Kidney (tissue), 13 donors: ENCODE measurements at regions not wholly inside any gene's neighbourhood (a gene's known extent, or its start where the extent isn't known, plus 50 kb on each side); places are given as distances from the start of the nearest gene placed in this dataset.
A peak's percentile ranks its signal among the peaks of the same experiment; 100 is the strongest.
"Not testable (repeated sequence)": the region's sequence is repeated elsewhere in the genome, so short reads cannot be mapped to it uniquely, and the experiment has no call there.

Experiments
- DNase-seq, 5 donors: peaks; one replicate each; pipeline ENCODE4 v3.0.0-alpha.2; 2013 to 2020
- FAIRE-seq: peaks from 2 replicates; lab custom pipeline; 2012; peaks lifted over from hg19 to GRCh38; lab: Jason Lieb, UNC
- H3K27ac ChIP-seq, 2 donors: one replicate each; pipeline ENCODE4 v1.7.0; 2013; ENCODE audit warnings: low read depth in 2 of 2, low read length in 2 of 2, inconsistent platforms in 1 of 2
- H3K27me3 ChIP-seq: one replicate; pipeline ENCODE4 v1.7.1; 2013; ENCODE audit warnings: low read length, inconsistent platforms; ENCODE audit not compliant: control insufficient read depth, insufficient read depth
- H3K36me3 ChIP-seq, 3 donors: one replicate each; pipeline versions ENCODE4 v1.7.0 to v1.7.1; 2013; ENCODE audit warnings: low read length in 3 of 3, control low read depth in 1 of 3, inconsistent platforms in 1 of 3; ENCODE audit not compliant: insufficient read depth in 3 of 3, control insufficient read depth in 2 of 3
- H3K4me1 ChIP-seq, 3 donors: one replicate each; pipeline versions ENCODE4 v1.7.0 to v1.7.1; 2013; ENCODE audit warnings: low read length in 3 of 3, inconsistent platforms in 1 of 3, low read depth in 1 of 3; ENCODE audit not compliant: control insufficient read depth in 2 of 3, insufficient read depth in 2 of 3
- H3K4me3 ChIP-seq, 3 donors: one replicate each; pipeline versions ENCODE4 v1.7.0 to v1.8.1; 2013; ENCODE audit warnings: low read length in 3 of 3, control low read depth in 1 of 3, inconsistent platforms in 1 of 3
- H3K9ac ChIP-seq, 3 donors: one replicate each; pipeline versions ENCODE4 v1.7.0 to v1.7.1; 2013; ENCODE audit warnings: low read length in 3 of 3, control low read depth in 1 of 3, inconsistent platforms in 1 of 3
- H3K9me3 ChIP-seq, 3 donors: one replicate each; pipeline versions ENCODE4 v1.7.0 to v1.7.1; 2013; ENCODE audit warnings: low read length in 3 of 3, control low read depth in 1 of 3, inconsistent platforms in 1 of 3; ENCODE audit not compliant: control insufficient read depth in 2 of 3, insufficient read depth in 1 of 3
- intact Hi-C: fragments of 100-400 bp; cut with DNase I; formaldehyde crosslinking; loops from one replicate; pipeline ENCODE4 v1.11.1; 2022
- TF ChIP-seq, protein P1 (sequence below): IDR thresholded peaks from 3 replicates; pipeline ENCODE4 v1.5.1; 2012; ENCODE audit warnings: mild to moderate bottlenecking, moderate library complexity, borderline replicate concordance; ENCODE audit not compliant: insufficient read depth; ENCODE audit errors: extremely low read depth
- donor health status: control.
- donor health status: control.
- donor health status: control.
- donor health status: control.
- donor health status: control.
- donor health status: DM: yes; HTN: yes; CAD: no.
- donor health status: Normal renal cell carcinoma (clear cell type).

DNA sequence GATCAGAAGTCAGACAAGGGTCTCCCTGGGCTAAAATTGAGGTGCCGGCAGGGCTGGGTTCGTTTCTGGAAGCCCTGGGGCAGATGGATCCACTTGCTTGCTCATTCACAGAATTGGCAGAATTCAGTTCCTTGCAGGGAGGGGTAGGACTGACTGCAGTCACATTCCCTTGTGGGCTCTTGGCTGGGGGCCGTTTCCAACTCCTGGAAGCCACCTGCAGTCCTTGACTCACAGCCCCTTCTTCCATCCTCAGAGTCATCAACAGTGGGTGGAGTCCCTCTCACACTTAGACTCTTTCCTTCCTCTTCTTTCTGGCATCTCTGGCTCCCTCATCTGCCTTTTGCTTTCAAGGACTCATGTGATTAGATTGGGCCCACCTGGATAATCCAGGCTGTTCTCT is 54.6 kb upstream of the NANOS1 start:
- Histone ChIP-seq H3K4me1 (no peaks in the 10 kb centered on the region), H3K27ac (no peak overlapping the region), H3K9me3 (peaks cover 0 to 9% (median 0%) of the 10 kb centered on the region in 3 donors), H3K36me3 (no peaks in the 10 kb centered on the region), H3K27me3 (no peaks in the 10 kb centered on the region), H3K9ac (no peak overlapping the region), H3K4me3 (no peak overlapping the region)
- TF ChIP-seq, protein P1, sequence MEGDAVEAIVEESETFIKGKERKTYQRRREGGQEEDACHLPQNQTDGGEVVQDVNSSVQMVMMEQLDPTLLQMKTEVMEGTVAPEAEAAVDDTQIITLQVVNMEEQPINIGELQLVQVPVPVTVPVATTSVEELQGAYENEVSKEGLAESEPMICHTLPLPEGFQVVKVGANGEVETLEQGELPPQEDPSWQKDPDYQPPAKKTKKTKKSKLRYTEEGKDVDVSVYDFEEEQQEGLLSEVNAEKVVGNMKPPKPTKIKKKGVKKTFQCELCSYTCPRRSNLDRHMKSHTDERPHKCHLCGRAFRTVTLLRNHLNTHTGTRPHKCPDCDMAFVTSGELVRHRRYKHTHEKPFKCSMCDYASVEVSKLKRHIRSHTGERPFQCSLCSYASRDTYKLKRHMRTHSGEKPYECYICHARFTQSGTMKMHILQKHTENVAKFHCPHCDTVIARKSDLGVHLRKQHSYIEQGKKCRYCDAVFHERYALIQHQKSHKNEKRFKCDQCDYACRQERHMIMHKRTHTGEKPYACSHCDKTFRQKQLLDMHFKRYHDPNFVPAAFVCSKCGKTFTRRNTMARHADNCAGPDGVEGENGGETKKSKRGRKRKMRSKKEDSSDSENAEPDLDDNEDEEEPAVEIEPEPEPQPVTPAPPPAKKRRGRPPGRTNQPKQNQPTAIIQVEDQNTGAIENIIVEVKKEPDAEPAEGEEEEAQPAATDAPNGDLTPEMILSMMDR = no peak
- intact Hi-C loops = no loop called here
- DNase-seq (peak in 1 of 5 donors; percentile 8), FAIRE-seq (no peak)

- intact Hi-C loops, H3K9me3 ChIP-seq, FAIRE-seq: not testable (repeated sequence)
Measured at GRCh38 chr10:118976219-118976618, 53.3 kb upstream of the NANOS1 start.

DNA sequence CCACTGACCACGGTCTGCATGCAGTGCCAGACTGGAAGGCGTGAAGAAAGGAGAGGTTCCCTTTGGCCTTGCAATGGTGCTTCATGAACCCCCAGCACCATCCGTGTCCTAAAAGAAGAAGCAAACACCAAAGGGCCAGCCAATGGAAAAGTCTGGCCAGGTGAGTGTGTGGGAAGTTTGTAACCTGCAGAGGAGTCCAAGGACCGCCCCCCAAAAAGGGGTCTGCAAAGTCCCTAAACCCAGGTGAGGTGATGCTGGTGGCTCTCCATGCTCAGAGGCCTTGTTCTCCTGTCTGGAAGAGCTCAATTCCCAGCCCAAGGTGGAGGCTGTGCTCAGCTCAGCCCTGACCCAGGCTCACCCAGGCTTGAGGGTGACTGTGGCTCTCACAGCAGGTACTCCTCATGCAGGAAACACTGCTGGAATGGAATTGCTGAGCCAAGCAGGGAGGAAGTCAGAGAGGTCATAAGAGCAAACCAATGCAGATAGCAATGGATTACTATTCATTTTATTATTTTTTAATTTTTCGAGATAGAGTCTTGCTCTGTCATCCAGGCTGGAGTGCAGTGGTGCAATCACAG is 52.4 kb upstream of the NANOS1 start:
- no peak overlapping the region for H3K9ac ChIP-seq
- H3K4me1 ChIP-seq = no peaks in the 10 kb centered on the region
- H3K27me3 ChIP-seq = no peaks in the 10 kb centered on the region
- TF ChIP-seq, protein P1 = no peak
- H3K9me3 ChIP-seq = peaks cover 0 to 9% (median 0%) of the 10 kb centered on the region in 3 donors
- H3K4me3 ChIP-seq = no peak overlapping the region
- H3K36me3 ChIP-seq = no peaks in the 10 kb centered on the region
- FAIRE-seq = no peak
- no peak for DNase-seq
- intact Hi-C loops = no loop called here
- no peak overlapping the region for H3K27ac ChIP-seq

More at GRCh38 chr10:118976219-118976618, 53.3 kb upstream of the NANOS1 start:
- not testable (repeated sequence) for DNase-seq, H3K9ac ChIP-seq, H3K4me3 ChIP-seq, H3K27ac ChIP-seq, H3K27me3 ChIP-seq, H3K36me3 ChIP-seq, H3K4me1 ChIP-seq

DNA sequence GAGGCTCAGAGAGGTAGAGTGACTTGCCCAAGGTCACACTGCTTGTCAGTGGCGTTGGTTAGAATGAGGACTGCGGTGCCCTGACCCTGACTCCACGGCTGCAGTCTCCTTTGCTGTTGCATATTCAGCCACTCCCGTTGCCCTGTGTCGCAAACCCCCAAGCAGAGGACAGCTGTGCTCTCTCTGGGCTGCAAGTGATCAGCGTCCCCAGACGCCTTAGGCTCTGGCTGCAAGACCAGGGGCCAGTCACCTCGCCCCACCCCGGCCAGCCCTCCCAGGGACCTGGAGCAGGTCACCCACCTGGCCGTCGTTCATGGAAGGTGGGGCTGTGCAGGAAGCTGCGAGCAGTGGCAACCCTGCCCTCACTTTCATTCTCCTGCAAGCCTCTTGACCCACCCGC is 51.7 kb upstream of the NANOS1 start:
- intact Hi-C loops = no loop called here
- Histone ChIP-seq H3K9ac (no peak overlapping the region), H3K4me3 (no peak overlapping the region), H3K9me3 (peaks cover 0 to 9% (median 0%) of the 10 kb centered on the region in 3 donors), H3K4me1 (no peaks in the 10 kb centered on the region), H3K36me3 (no peaks in the 10 kb centered on the region), H3K27me3 (no peaks in the 10 kb centered on the region), H3K27ac (no peak overlapping the region)
- no peak for FAIRE-seq
- TF ChIP-seq, protein P1 = no peak
- DNase-seq = no peak
